ENCODE measurements at regions not wholly inside any gene's neighbourhood (a gene's known extent, or its start where the extent isn't known, plus 50 kb on each side); places are given as distances from the start of the nearest gene placed in this dataset.

DNA sequence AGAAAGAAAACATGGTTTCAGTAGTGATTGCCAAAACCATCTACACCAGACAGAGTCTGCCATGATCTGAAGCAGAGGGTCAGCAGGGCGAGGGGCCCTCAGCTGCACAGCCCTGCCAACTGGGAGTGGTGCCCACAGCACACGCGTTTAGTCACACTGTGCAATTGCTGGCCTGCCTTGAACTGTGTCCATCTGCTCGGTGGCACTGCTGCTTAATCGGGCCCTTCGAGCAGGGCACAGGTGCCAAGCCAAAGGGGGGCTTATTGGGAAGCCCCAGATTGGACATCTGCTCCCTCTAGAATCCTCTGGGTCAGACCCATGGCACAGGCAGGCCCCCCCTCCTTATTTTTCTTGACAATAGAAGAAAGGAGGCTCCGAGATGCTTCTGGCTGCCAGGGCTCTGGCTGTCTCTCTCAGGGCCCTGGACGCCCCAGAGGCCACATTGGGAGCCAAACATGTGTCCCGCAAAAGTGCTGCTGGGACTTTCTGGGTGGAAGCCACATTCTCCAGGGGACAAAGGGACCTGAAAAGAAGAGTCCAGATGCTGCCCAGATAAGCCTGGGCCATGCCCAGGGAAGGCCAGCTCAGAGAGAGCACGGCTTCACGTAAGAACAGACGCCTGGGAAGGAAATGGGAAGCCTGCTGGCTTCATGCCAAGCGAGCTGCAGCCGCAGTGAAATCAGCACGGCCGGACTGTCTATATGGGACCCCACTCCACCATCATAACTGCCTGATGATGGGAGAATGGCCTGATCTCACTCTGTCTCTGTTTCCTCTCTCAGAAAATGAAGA, 349.2 kb downstream of the GADD45G start:
- DNase-seq (ENCODE audit: low read depth), result no peak
- H3K4me3 ChIP-seq (ENCODE audit: low read depth, low read length), result no peak overlapping the region
- TF ChIP-seq, protein P1, sequence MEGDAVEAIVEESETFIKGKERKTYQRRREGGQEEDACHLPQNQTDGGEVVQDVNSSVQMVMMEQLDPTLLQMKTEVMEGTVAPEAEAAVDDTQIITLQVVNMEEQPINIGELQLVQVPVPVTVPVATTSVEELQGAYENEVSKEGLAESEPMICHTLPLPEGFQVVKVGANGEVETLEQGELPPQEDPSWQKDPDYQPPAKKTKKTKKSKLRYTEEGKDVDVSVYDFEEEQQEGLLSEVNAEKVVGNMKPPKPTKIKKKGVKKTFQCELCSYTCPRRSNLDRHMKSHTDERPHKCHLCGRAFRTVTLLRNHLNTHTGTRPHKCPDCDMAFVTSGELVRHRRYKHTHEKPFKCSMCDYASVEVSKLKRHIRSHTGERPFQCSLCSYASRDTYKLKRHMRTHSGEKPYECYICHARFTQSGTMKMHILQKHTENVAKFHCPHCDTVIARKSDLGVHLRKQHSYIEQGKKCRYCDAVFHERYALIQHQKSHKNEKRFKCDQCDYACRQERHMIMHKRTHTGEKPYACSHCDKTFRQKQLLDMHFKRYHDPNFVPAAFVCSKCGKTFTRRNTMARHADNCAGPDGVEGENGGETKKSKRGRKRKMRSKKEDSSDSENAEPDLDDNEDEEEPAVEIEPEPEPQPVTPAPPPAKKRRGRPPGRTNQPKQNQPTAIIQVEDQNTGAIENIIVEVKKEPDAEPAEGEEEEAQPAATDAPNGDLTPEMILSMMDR (IDR thresholded peaks at IDR 0.05; ENCODE audit: insufficient read depth, low read depth, low read length, missing control alignments), result no peak

DNA sequence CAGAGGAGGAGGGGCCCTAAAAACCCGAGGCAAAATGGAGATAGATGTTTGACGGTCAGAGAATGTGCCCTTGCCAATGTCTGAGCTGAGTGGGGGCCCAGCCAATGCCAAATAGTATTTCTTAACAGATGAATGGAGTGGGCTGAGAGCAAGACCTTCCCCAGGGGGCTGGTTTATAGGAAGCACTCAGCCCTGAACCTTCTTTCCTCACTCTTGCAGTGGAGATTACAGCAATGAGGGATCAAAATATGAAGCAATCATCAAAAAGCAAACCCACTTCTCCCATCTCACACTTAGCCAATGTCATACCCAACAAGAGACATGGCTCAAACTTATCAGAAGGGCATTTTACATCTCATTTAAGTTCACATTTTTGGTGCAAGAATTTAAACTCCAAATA, 350.3 kb downstream of the GADD45G start:
- no peak overlapping the region for H3K4me3 ChIP-seq (ENCODE audit: low read depth, low read length)
- TF ChIP-seq, protein P1 (IDR thresholded peaks at IDR 0.05; ENCODE audit: insufficient read depth, low read depth, low read length, missing control alignments), result no peak
- DNase-seq (ENCODE audit: low read depth), result no peak

- TF ChIP-seq, protein P1 (IDR thresholded peaks at IDR 0.05; ENCODE audit: insufficient read depth, low read depth, low read length, missing control alignments), result no peak
- no peak for DNase-seq (ENCODE audit: low read depth)
- no peak overlapping the region for H3K4me3 ChIP-seq (ENCODE audit: low read depth, low read length)
Observed at GRCh38 chr9:89955626-89956025, 350.8 kb downstream of the GADD45G start.

- TF ChIP-seq, protein P1 (IDR thresholded peaks at IDR 0.05; ENCODE audit: insufficient read depth, low read depth, low read length, missing control alignments), result no peak
- H3K4me3 ChIP-seq (ENCODE audit: low read depth, low read length), result no peak overlapping the region
- DNase-seq (ENCODE audit: low read depth), result no peak
Observed at GRCh38 chr9:89956331-89956730, 351.5 kb downstream of the GADD45G start.

DNA sequence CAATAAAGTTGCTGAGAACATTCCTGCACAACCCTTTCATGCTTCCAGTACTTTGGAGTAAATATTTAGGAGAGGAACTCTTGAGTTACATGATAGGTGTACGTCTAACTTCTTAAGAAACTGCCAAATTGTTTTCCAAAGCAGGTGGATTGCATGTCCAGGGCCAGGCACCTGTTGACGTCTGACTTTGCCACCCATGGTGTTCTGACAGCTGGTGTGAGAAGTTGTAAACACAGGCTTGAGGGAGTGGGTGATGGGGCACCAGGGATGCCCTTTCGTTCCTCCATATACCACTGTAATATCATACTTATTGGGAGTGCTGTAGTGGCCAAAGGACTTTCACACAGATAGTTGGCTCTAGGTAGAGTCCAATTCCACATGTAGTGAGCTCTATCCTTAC, 352.1 kb downstream of the GADD45G start:
- TF ChIP-seq, protein P1 (IDR thresholded peaks at IDR 0.05; ENCODE audit: insufficient read depth, low read depth, low read length, missing control alignments), result no peak
- no peak overlapping the region for H3K4me3 ChIP-seq (ENCODE audit: low read depth, low read length)
- no peak for DNase-seq (ENCODE audit: low read depth)

DNA sequence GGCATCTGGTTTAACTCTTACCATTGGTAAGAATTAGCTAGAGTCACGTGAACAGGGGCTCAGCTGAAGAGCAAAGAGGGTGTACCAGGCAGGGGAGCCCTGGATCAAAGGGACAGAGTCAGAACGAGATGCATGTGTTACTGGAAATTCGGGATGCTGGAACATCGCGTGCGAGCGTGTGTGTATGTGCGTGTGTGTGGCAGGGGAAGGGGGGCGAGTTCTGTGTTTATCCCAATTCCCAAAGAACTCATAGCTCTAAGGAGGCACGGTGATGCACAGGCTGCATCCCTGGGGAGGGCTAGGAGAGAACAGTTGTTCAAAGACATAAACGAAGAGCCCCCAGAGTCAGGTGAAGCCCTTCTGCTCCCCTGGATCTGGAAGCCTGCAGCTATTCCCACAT, 353.3 kb downstream of the GADD45G start:
- TF ChIP-seq, protein P1 (IDR thresholded peaks at IDR 0.05; ENCODE audit: insufficient read depth, low read depth, low read length, missing control alignments), result no peak
- no peak overlapping the region for H3K4me3 ChIP-seq (ENCODE audit: low read depth, low read length)
- DNase-seq (ENCODE audit: low read depth), result no peak

Measured in GM12865 (cell line).